K562 (cell line): ENCODE measurements at regions not wholly inside any gene's neighbourhood (a gene's known extent, or its start where the extent isn't known, plus 50 kb on each side); places are given as distances from the start of the nearest gene placed in this dataset.

Source experiments
- ATAC-seq: fragments of 200-7000 bp; cut with Tn5 transposase; 3 replicates; pipeline ENCODE4 v1.9.1; 2020; ENCODE audit warnings: moderate library complexity
- BruUV-seq: library from RNA; stranded (reverse); fragments of 400-500 nt; replicated peaks from 2 replicates; lab custom pipeline; 2021; lab: Mats Ljungman, UMichigan
- CTCF ChIA-PET: fragments of 300-600 bp; formaldehyde crosslinking; extraction: SDS; loops from one replicate; lab custom pipeline; 2021; ENCODE audit warnings: low intra/inter-chr PET ratio; lab: Yijun Ruan, JAX
- POLR2A ChIA-PET: fragments of 300-600, 350-650 bp; sonication (Branson Sonifier 250); formaldehyde crosslinking; extraction: SDS; loops from one replicate; lab custom pipeline; 2021; ENCODE audit warnings: antibody characterized with exemption, inconsistent platforms; lab: Yijun Ruan, JAX
- DNase-seq, 4 experiments: peaks; one replicate each; pipeline versions ENCODE4 v3.0.0 to v3.0.0-alpha.2; 2011 to 2018; ENCODE audit warnings: low spot score in 3 of 4, mixed read lengths in 3 of 4; ENCODE audit errors: extremely low read depth in 1 of 4
- FAIRE-seq: peaks from 2 replicates; lab custom pipeline; 2011; peaks lifted over from hg19 to GRCh38; lab: Jason Lieb, UNC
- H2AFZ ChIP-seq: 2 replicates; pipeline ENCODE4 v1.6.0; 2011; ENCODE audit warnings: low read depth, low read length, control low read depth, inconsistent platforms
- H3K27ac ChIP-seq: fragments of 200-600 bp; 3 replicates; pipeline ENCODE4 v1.8.0; 2011; ENCODE audit warnings: low read depth, mild to moderate bottlenecking, control low read depth, inconsistent platforms, low read length, moderate library complexity, mixed read lengths; ENCODE audit errors: extremely low read depth
- H3K27me3 ChIP-seq, 2 experiments: fragments of 300-600 bp in 1 of 2; 2 replicates in 1 of 2; 3 replicates in 1 of 2; pipeline versions ENCODE4 v1.6.0 to v1.8.0; 2011; ENCODE audit warnings: inconsistent platforms in 2 of 2, low read length in 2 of 2, mild to moderate bottlenecking in 1 of 2, mixed read lengths in 1 of 2, moderate library complexity in 1 of 2; ENCODE audit not compliant: control insufficient read depth in 2 of 2, insufficient read depth in 2 of 2
- H3K36me3 ChIP-seq: fragments of 300-600 bp; 3 replicates; pipeline ENCODE4 v1.8.0; 2011; ENCODE audit warnings: mild to moderate bottlenecking, low read length, inconsistent platforms; ENCODE audit not compliant: control insufficient read depth, insufficient read depth
- H3K4me1 ChIP-seq, 2 experiments: fragments of 200-600 bp in 1 of 2; replicated peaks in 1 of 2; 2 replicates in 1 of 2; 3 replicates in 1 of 2; pipeline versions ENCODE4 v1.5.1 to v1.8.0; 2011; ENCODE audit warnings: inconsistent platforms in 2 of 2, low read length in 2 of 2, mild to moderate bottlenecking in 1 of 2, mixed read lengths in 1 of 2, moderate library complexity in 1 of 2; ENCODE audit not compliant: control insufficient read depth in 2 of 2, insufficient read depth in 2 of 2
- H3K4me2 ChIP-seq: 2 replicates; pipeline ENCODE4 v1.6.1; 2011; ENCODE audit warnings: low read length, control low read depth, inconsistent platforms, mixed read lengths; ENCODE audit not compliant: insufficient read depth
- H3K4me3 ChIP-seq: fragments of 200-600 bp; sonication (generic), shearing (Covaris generic); 2 replicates; pipeline ENCODE4 v1.5.1; 2016; ENCODE audit warnings: control low read depth, inconsistent platforms
- H3K79me2 ChIP-seq: fragments of 200-600 bp; 3 replicates; pipeline ENCODE4 v1.8.0; 2011; ENCODE audit warnings: low read length, inconsistent platforms; ENCODE audit not compliant: control insufficient read depth, insufficient read depth
- H3K9ac ChIP-seq, 2 experiments: 2 replicates each; pipeline versions ENCODE4 v1.6.0 to v1.6.1; 2011; ENCODE audit warnings: low read depth in 2 of 2, low read length in 2 of 2, control low read depth in 1 of 2, inconsistent platforms in 1 of 2, mild to moderate bottlenecking in 1 of 2, mixed read lengths in 1 of 2; ENCODE audit not compliant: insufficient read depth in 1 of 2
- H3K9me1 ChIP-seq: one replicate; pipeline ENCODE4 v1.6.0; 2011; ENCODE audit warnings: inconsistent platforms, mild to moderate bottlenecking, low read length, moderate library complexity; ENCODE audit not compliant: control insufficient read depth, insufficient read depth
- H3K9me3 ChIP-seq: replicated peaks from 2 replicates; pipeline ENCODE4 v1.5.1; 2011; ENCODE audit warnings: low read depth, low read length, inconsistent platforms; ENCODE audit not compliant: control insufficient read depth, insufficient read depth
- H4K20me1 ChIP-seq: replicated peaks from 2 replicates; pipeline ENCODE4 v1.6.1; 2011; ENCODE audit warnings: low read length, inconsistent platforms, mixed read lengths; ENCODE audit not compliant: control insufficient read depth, insufficient read depth
- CCAR2 ChIP-seq: fragments of 200-400 bp; formaldehyde crosslinking; IDR thresholded peaks from 2 replicates; pipeline ENCODE4 v1.6.1; 2017; ENCODE audit warnings: mild to moderate bottlenecking, low read depth, low read length
- CREB1 ChIP-seq, 2 experiments: sonication (generic) in 1 of 2; formaldehyde crosslinking in 1 of 2; IDR thresholded peaks; 2 replicates each; pipeline versions ENCODE4 v1.6.1 to v1.8.0; 2012 to 2022; ENCODE audit warnings: inconsistent platforms in 1 of 2, mild to moderate bottlenecking in 1 of 2, missing genetic modification reagents in 1 of 2, moderate library complexity in 1 of 2
- ESRRA ChIP-seq: fragments of 450-650 bp; IDR thresholded peaks from 2 replicates; pipeline ENCODE4 v1.6.1; 2014; ENCODE audit warnings: low read depth, mild to moderate bottlenecking, moderate library complexity, borderline replicate concordance
- RNF2 ChIP-seq: sonication (generic); IDR thresholded peaks from 2 replicates; pipeline ENCODE4 v1.6.1; 2016
- STAG1 ChIP-seq: sonication (generic); formaldehyde crosslinking; IDR thresholded peaks from 2 replicates; pipeline ENCODE4 v1.5.0; 2020; ENCODE audit warnings: missing genetic modification reagents, borderline replicate concordance
- ZNF436 ChIP-seq: fragments of 250-450, 450-650 bp; sonication (Bioruptor Pico); formaldehyde crosslinking; IDR thresholded peaks from 2 replicates; pipeline ENCODE4 v1.7.0; 2020; ENCODE audit warnings: mild to moderate bottlenecking
- ZNF76 ChIP-seq: fragments of 250-450 bp; sonication (Bioruptor Pico); IDR thresholded peaks from 2 replicates; pipeline ENCODE4 v1.4.0; 2020; ENCODE audit warnings: mild to moderate bottlenecking, moderate library complexity, borderline replicate concordance
- WGBS: fragments of 100-300 bp; shearing (Covaris generic); methylation state at CpG from one replicate; pipeline ENCODE4 v1.1.6; 2016; ENCODE audit warnings: low coverage, mixed read lengths; ENCODE audit not compliant: insufficient coverage; ENCODE audit errors: missing lambda C conversion rate; 5-methylcytosine and 5-hydroxymethylcytosine counted together
- in situ Hi-C: fragments of 300-500 bp; cut with MboI; formaldehyde crosslinking; loops from 4 replicates; pipeline ENCODE4 v1.15.0; 2018; ENCODE audit warnings: inconsistent platforms, mixed read lengths
- intact Hi-C: fragments of 100-400 bp; cut with micrococcal nuclease; formaldehyde crosslinking; loops from 2 replicates; pipeline ENCODE4 v1.14.2; 2022
- TF ChIP-seq, protein P1 (sequence below): fragments of 250-450 bp; sonication (Bioruptor Pico); IDR thresholded peaks from 2 replicates; pipeline ENCODE4 v1.4.0; 2020; ENCODE audit warnings: mild to moderate bottlenecking, moderate library complexity

DNA sequence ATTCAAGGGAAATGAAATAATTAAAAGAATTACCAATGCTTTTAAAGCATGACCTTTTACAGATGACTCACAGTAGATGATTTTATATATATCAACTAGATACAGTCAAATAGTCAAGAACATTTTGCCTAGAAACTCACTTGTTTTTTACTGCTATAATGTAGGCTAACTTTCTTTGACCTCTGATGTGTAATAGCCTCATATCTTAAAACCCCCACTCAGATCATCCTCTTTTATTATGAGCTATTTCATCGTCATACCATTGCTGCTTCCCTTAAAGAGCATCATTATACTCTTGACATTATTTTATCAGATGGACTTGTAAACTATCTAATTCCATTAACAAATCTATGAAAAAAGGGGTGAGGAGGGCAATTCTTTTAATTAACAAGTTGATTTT is 355.9 kb upstream of the AGA start:
- Histone ChIP-seq H3K4me3 (no peak overlapping the region), H3K4me1 (no peaks in the 10 kb centered on the region), H4K20me1 (no peaks in the 10 kb centered on the region), H3K36me3 (no peaks in the 10 kb centered on the region), H3K9me3 (no peaks in the 10 kb centered on the region; the same call in 1 of the 2 replicates), H3K4me2 (no peak overlapping the region), H3K9me1 (no peaks in the 10 kb centered on the region), H2AFZ (no peak overlapping the region), H3K27ac (no peak overlapping the region), H3K79me2 (no peaks in the 10 kb centered on the region), H3K9ac (no peak overlapping the region), H3K27me3 (no peaks in the 10 kb centered on the region)
- ChIA-PET CTCF (no interaction called here), POLR2A (no interaction called here)
- WGBS, result 0% methylated on average over 1 of the region's 1 CpG
- in situ Hi-C loops, result no loop called here
- no TSS peak for BruUV-seq
- FAIRE-seq (no peak), ATAC-seq (no peak), DNase-seq (no peak)
- intact Hi-C loops, result no loop called here
- TF ChIP-seq ZNF76 (CRISPR knock-in tag), result no peak
- no peak for TF ChIP-seq STAG1 (CRISPR knock-in tag)
- no peak for TF ChIP-seq CCAR2
- TF ChIP-seq, protein P1, sequence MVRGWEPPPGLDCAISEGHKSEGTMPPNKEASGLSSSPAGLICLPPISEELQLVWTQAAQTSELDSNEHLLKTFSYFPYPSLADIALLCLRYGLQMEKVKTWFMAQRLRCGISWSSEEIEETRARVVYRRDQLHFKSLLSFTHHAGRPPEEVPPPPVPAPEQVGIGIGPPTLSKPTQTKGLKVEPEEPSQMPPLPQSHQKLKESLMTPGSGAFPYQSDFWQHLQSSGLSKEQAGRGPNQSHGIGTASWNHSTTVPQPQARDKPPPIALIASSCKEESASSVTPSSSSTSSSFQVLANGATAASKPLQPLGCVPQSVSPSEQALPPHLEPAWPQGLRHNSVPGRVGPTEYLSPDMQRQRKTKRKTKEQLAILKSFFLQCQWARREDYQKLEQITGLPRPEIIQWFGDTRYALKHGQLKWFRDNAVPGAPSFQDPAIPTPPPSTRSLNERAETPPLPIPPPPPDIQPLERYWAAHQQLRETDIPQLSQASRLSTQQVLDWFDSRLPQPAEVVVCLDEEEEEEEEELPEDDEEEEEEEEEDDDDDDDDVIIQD (CRISPR knock-in tag), result no peak
- no peak for TF ChIP-seq ZNF436 (CRISPR knock-in tag)
- TF ChIP-seq RNF2, result no peak
- no peak for TF ChIP-seq CREB1 (IDR thresholded peaks at IDR 0.05)
- no peak for TF ChIP-seq CREB1 (CRISPR knock-in tag; IDR thresholded peaks at IDR 0.05)
- TF ChIP-seq ESRRA, result no peak
